GM18508 (cell line): ENCODE measurements at regions not wholly inside any gene's neighbourhood (a gene's known extent, or its start where the extent isn't known, plus 50 kb on each side); places are given as distances from the start of the nearest gene placed in this dataset.

Experiments used
- ATAC-seq: cut with Tn5 transposase; IDR thresholded peaks from one replicate; pipeline ENCODE4 v1.9.1; 2021; ENCODE audit warnings: moderate number of reproducible peaks; ENCODE audit not compliant: insufficient read depth, unreplicated experiment

DNA sequence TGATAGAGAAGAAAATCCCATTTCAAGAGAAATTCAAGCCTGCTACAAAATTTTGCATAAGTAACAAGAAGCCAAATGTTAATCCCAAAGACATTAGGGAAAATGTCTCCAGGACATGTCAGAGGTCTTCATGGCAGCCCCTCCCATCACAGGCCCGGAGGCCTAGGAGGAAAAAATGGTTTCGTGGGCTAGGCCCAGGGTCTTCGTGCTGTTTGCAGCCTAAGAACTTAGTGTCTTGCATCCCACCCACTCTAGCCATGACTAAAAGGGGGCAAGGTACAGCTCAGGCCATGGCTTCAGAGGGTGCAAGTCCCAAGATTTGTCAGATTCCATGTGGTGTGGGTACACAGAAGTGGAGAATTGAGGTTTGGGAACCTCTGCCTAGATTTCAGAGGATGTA, 57.8 kb upstream of the TAPT1 start:
- no peak for ATAC-seq

GRCh38 chr4:16278178-16278577, 51.9 kb upstream of the TAPT1 start:
- ATAC-seq = no peak
